ENCODE measurements at regions not wholly inside any gene's neighbourhood (a gene's known extent, or its start where the extent isn't known, plus 50 kb on each side); places are given as distances from the start of the nearest gene placed in this dataset.

- peaks cover 6 to 10% of the 10 kb centered on the region in 2 experiments for H3K36me3 ChIP-seq (ENCODE audit: control insufficient read depth in 2 of 2, extremely low read depth in 1 of 2, insufficient read depth in 2 of 2, low read length in 2 of 2)
- no peak for FAIRE-seq
- H3K27ac ChIP-seq (ENCODE audit: insufficient read depth, low read depth, low read length) = no peak overlapping the region
- no peaks in the 10 kb centered on the region for H4K20me1 ChIP-seq (replicated peaks; ENCODE audit: control insufficient read depth, extremely low read depth, insufficient read depth, low read length)
- H3K9ac ChIP-seq (replicated peaks; ENCODE audit: extremely low read depth, insufficient read depth, low read length) = no peak overlapping the region
- H3K27me3 ChIP-seq (ENCODE audit: control insufficient read depth in 2 of 2, insufficient read depth in 2 of 2, low read length in 2 of 2) = no peaks in the 10 kb centered on the region
- H3K79me2 ChIP-seq (ENCODE audit: control insufficient read depth, insufficient read depth, low read length) = peaks cover 3% of the 10 kb centered on the region
- ChIA-PET POLR2A (no interaction called here), CTCF (no interaction called here)
- dilution Hi-C loops (cut with MboI; ENCODE audit: extremely low pct_ligation_motif_present, low sequenced_read_pairs) = no loop called here
- H3K4me1 ChIP-seq (ENCODE audit: control insufficient read depth, extremely low read depth, insufficient read depth, low read length) = no peaks in the 10 kb centered on the region
- TF ChIP-seq EZH2 (IDR thresholded peaks at IDR 0.05; ENCODE audit: borderline replicate concordance, low read depth, low read length, severe bottlenecking) (no peak), JUN (IDR thresholded peaks at IDR 0.05; ENCODE audit: borderline replicate concordance, insufficient read depth, insufficient read length, low read depth) (no peak), MYC (IDR thresholded peaks at IDR 0.05; ENCODE audit: low read depth, low read length) (no peak), POLR2A (IDR thresholded peaks at IDR 0.05; ENCODE audit: low read depth, low read length) (no peak), MAX (IDR thresholded peaks at IDR 0.05; ENCODE audit: insufficient read depth, insufficient read length) (no peak), GATA2 (IDR thresholded peaks at IDR 0.05; ENCODE audit: insufficient read depth, insufficient read length, low read depth, low read length) (no peak), FOS (IDR thresholded peaks at IDR 0.05; ENCODE audit: borderline replicate concordance, insufficient read depth, low read length) (no peak), CTCF (IDR thresholded peaks at IDR 0.05; ENCODE audit: extremely low read depth in 1 of 2, insufficient read depth in 1 of 2, low read depth in 1 of 2, low read length in 2 of 2) (no peak), POLR2AphosphoS5 (IDR thresholded peaks at IDR 0.05; ENCODE audit: insufficient read depth, low read depth, low read length) (no peak)
- H2AFZ ChIP-seq (ENCODE audit: low read depth, low read length) = no peak overlapping the region
- no peaks in the 10 kb centered on the region for H3K9me3 ChIP-seq (replicated peaks; ENCODE audit: control insufficient read depth, insufficient read depth, low read length)
- H3K9me1 ChIP-seq (replicated peaks; ENCODE audit: control insufficient read depth, extremely low read depth, insufficient read depth, low read length) = no peaks in the 10 kb centered on the region
- no peak overlapping the region for H3K4me3 ChIP-seq (replicated peaks in 1 of 3; ENCODE audit: insufficient read depth in 1 of 3, low read depth in 1 of 3, low read length in 3 of 3)
- intact Hi-C loops (cut with micrococcal nuclease) = no loop called here
- no peak for DNase-seq (ENCODE audit: low read depth, low spot score)
- H3K4me2 ChIP-seq (ENCODE audit: insufficient read depth, low read length) = no peak overlapping the region
- no TSS peak for BruUV-seq (replicated peaks)
Observed at GRCh38 chr7:149565096-149565382, 67.4 kb upstream of the ZNF746 start.
